Keratinocyte (primary cell): ENCODE measurements at regions not wholly inside any gene's neighbourhood (a gene's known extent, or its start where the extent isn't known, plus 50 kb on each side); places are given as distances from the start of the nearest gene placed in this dataset.

Source experiments
- DNase-seq: peaks from one replicate; pipeline ENCODE4 v3.0.0-alpha.2; 2011; ENCODE audit warnings: low read depth, missing footprints, low spot score
- FAIRE-seq: peaks from 2 replicates; lab custom pipeline; 2011; peaks lifted over from hg19 to GRCh38; lab: Jason Lieb, UNC
- H2AFZ ChIP-seq: 2 replicates; pipeline ENCODE4 v1.6.0; 2012; ENCODE audit warnings: low read length, control low read depth, inconsistent platforms; ENCODE audit not compliant: control insufficient read depth
- H3K27ac ChIP-seq: 2 replicates; pipeline ENCODE4 v1.5.1; 2011; ENCODE audit warnings: low read length; ENCODE audit not compliant: control insufficient read depth, insufficient read depth
- H3K27me3 ChIP-seq: 3 replicates; pipeline ENCODE4 v1.6.0; 2011; ENCODE audit warnings: low read length; ENCODE audit not compliant: control insufficient read depth, insufficient read depth; ENCODE audit errors: extremely low read depth
- H3K36me3 ChIP-seq, 2 experiments: 2 replicates in 1 of 2; 3 replicates in 1 of 2; pipeline ENCODE4 v1.5.1; 2011; ENCODE audit warnings: low read length in 2 of 2, mild to moderate bottlenecking in 1 of 2; ENCODE audit not compliant: control insufficient read depth in 2 of 2, insufficient read depth in 2 of 2; ENCODE audit errors: extremely low read depth in 1 of 2
- H3K4me1 ChIP-seq: 3 replicates; pipeline ENCODE4 v1.5.1; 2011; ENCODE audit warnings: low read length; ENCODE audit not compliant: control insufficient read depth, insufficient read depth; ENCODE audit errors: extremely low read depth
- H3K4me2 ChIP-seq: 3 replicates; pipeline ENCODE4 v1.6.0; 2011; ENCODE audit warnings: low read depth, low read length; ENCODE audit not compliant: control insufficient read depth, insufficient read depth; ENCODE audit errors: extremely low read depth
- H3K4me3 ChIP-seq, 3 experiments: fragments of 200-600 bp in 1 of 3; sonication (generic) in 1 of 3; 2 replicates in 2 of 3; 3 replicates in 1 of 3; pipeline ENCODE4 v1.5.1; 2011 to 2016; ENCODE audit warnings: low read length in 3 of 3, mild to moderate bottlenecking in 3 of 3, control low read depth in 2 of 3, inconsistent platforms in 1 of 3, low read depth in 1 of 3, mixed read lengths in 1 of 3, mixed run types in 1 of 3, moderate library complexity in 1 of 3; ENCODE audit not compliant: control insufficient read depth in 2 of 3, insufficient read depth in 2 of 3; ENCODE audit errors: extremely low read depth in 1 of 3
- H3K79me2 ChIP-seq: 2 replicates; pipeline ENCODE4 v1.6.0; 2012; ENCODE audit warnings: low read length; ENCODE audit not compliant: control insufficient read depth, insufficient read depth
- H3K9ac ChIP-seq: 3 replicates; pipeline ENCODE4 v1.6.0; 2011; ENCODE audit warnings: low read length; ENCODE audit not compliant: control insufficient read depth, insufficient read depth; ENCODE audit errors: extremely low read depth
- H3K9me1 ChIP-seq: 3 replicates; pipeline ENCODE4 v1.6.0; 2011; ENCODE audit warnings: low read length; ENCODE audit not compliant: control insufficient read depth, insufficient read depth; ENCODE audit errors: extremely low read depth
- H3K9me3 ChIP-seq: 2 replicates; pipeline ENCODE4 v1.5.1; 2012; ENCODE audit warnings: low read depth, low read length; ENCODE audit not compliant: control insufficient read depth
- H4K20me1 ChIP-seq: 3 replicates; pipeline ENCODE4 v1.6.0; 2011; ENCODE audit warnings: low read length; ENCODE audit not compliant: control insufficient read depth, insufficient read depth; ENCODE audit errors: extremely low read depth
- CTCF ChIP-seq, 3 experiments: IDR thresholded peaks in 1 of 3; conservative IDR thresholded peaks in 1 of 3; optimal IDR thresholded peaks in 1 of 3; 2 replicates in 2 of 3; 3 replicates in 1 of 3; pipeline versions ENCODE3 to v1.5.1; 2011; ENCODE audit warnings: low read length in 3 of 3, mild to moderate bottlenecking in 3 of 3, moderate library complexity in 2 of 3, control low read depth in 1 of 3, inconsistent platforms in 1 of 3; ENCODE audit not compliant: insufficient read depth in 2 of 3; ENCODE audit errors: extremely low read depth in 1 of 3
- EZH2 ChIP-seq: IDR thresholded peaks from one replicate; pipeline ENCODE4 v1.6.1; 2012; ENCODE audit warnings: inconsistent platforms, mild to moderate bottlenecking, low read length, moderate library complexity
- dilution Hi-C: fragments of 300-500 bp; cut with MboI; formaldehyde crosslinking; loops from one replicate; pipeline ENCODE4 v1.7.0; 2020; ENCODE audit warnings: low sequenced_read_pairs; ENCODE audit not compliant: extremely low pct_ligation_motif_present

DNA sequence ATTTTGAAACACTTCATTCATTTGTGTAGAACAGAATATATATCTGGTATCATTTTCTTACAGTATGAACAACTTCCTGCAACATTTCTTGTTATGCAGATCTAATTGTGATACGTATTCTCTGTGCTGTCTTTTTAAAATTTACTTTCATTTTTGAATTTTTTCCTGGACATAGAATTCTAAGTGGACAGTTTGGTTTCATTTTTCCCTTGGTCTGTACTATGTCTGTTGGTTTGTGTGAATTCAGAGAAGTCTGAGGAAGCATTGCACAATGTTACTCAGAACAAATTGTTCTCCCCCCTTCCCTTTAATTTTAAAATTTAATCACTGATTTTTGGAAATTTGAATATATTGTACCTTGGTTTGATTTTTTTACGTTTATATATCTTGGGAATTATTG, 352.5 kb upstream of the PCDH20 start:
- Histone ChIP-seq H2AFZ (no peak overlapping the region), H3K27ac (no peak overlapping the region), H3K9ac (no peak overlapping the region), H3K36me3 (no peaks in the 10 kb centered on the region), H3K4me1 (no peaks in the 10 kb centered on the region), H3K4me2 (no peak overlapping the region), H4K20me1 (no peaks in the 10 kb centered on the region), H3K27me3 (no peaks in the 10 kb centered on the region), H3K9me1 (no peaks in the 10 kb centered on the region), H3K4me3 (no peak overlapping the region), H3K79me2 (no peaks in the 10 kb centered on the region), H3K9me3 (peaks cover 3% of the 10 kb centered on the region)
- no peak for DNase-seq
- no peak for FAIRE-seq
- TF ChIP-seq EZH2 (no peak), CTCF (optimal IDR thresholded peaks at IDR 0.05 in 1 of 3, IDR thresholded peaks at IDR 0.05 in 1 of 3, conservative IDR thresholded peaks at IDR 0.05 in 1 of 3; ENCODE audit: extremely low read depth in 1 of 3, insufficient read depth in 2 of 3, low read length in 3 of 3) (no peak)
- dilution Hi-C loops, result no loop called here

GRCh38 chr13:61766667-61767058, 351.0 kb upstream of the PCDH20 start:
- no peaks in the 10 kb centered on the region for H3K36me3 ChIP-seq
- dilution Hi-C loops, result no loop called here
- FAIRE-seq (no peak), DNase-seq (no peak)
- no peaks in the 10 kb centered on the region for H3K9me1 ChIP-seq
- no peaks in the 10 kb centered on the region for H3K4me1 ChIP-seq
- H3K9me3 ChIP-seq, result peaks cover 3% of the 10 kb centered on the region
- H3K27me3 ChIP-seq, result no peaks in the 10 kb centered on the region
- no peak for TF ChIP-seq CTCF (optimal IDR thresholded peaks at IDR 0.05 in 1 of 3, IDR thresholded peaks at IDR 0.05 in 1 of 3, conservative IDR thresholded peaks at IDR 0.05 in 1 of 3; ENCODE audit: extremely low read depth in 1 of 3, insufficient read depth in 2 of 3, low read length in 3 of 3)
- no peak for TF ChIP-seq EZH2
- no peak overlapping the region for H3K27ac ChIP-seq
- no peaks in the 10 kb centered on the region for H3K79me2 ChIP-seq
- H3K4me2 ChIP-seq, result no peak overlapping the region
- no peak overlapping the region for H3K9ac ChIP-seq
- H3K4me3 ChIP-seq, result no peak overlapping the region
- no peaks in the 10 kb centered on the region for H4K20me1 ChIP-seq
- no peak overlapping the region for H2AFZ ChIP-seq
